ENCODE measurements at regions not wholly inside any gene's neighbourhood (a gene's known extent, or its start where the extent isn't known, plus 50 kb on each side); places are given as distances from the start of the nearest gene placed in this dataset.

DNA sequence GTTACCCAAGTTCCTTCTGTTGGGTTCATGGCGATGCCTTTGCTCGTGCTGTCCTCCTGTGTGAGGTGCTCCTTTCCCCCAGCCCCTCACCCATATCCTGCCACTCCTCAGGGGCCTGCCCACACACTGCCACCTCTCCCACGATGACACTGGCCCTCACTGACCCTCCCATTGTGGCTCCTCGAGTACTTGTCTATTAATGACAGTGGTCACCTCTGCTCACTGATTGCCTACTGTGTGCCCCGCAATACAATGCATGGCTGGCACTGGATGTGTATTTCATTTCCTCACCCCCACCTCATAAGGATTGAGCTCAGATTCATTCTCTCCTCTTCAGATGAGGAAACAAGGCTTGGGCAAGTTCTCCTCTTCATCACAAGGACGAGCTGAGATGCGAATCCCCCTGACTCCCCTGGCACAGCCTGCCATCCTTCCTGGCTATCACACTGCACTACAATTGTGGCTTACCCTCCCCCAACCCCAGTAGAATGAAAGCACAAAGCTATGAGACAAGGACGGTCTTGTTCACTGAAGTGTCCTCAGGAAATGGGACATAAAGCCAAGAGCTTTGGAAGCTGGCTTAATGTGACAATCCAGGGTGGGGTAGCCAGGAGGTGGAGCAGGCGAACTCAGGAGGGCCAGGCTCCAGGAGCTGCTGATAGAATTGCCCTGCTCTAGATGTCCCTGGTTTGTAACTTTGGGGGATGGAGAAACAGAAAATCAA, 93.9 kb upstream of the RAB12 start:
- no peak overlapping the region for H3K4me2 ChIP-seq (ENCODE audit: low read length)

More for the DNA sequence above, 93.9 kb upstream of the RAB12 start:
- Histone ChIP-seq H3K27me3 (ENCODE audit: insufficient read depth, low read length) (0 out of 2 replicates have a peak, but pooled peaks cover 8% of the 10 kb centered on the region), H3K9me3 (ENCODE audit: control insufficient read depth in 1 of 2, insufficient read depth in 1 of 2, low read depth in 1 of 2, low read length in 2 of 2) (no peaks in the 10 kb centered on the region), H4K20me1 (ENCODE audit: insufficient read depth) (no peaks in the 10 kb centered on the region), H3K9me2 (ENCODE audit: insufficient read depth) (no peaks in the 10 kb centered on the region), H3K27ac (ENCODE audit: low read depth, low read length) (no peak overlapping the region), H3K9ac (ENCODE audit: low read length) (no peak overlapping the region), H3K4me3 (replicated peaks in 1 of 2; ENCODE audit: low read depth in 1 of 2, low read length in 2 of 2) (no peak overlapping the region), H3K79me2 (ENCODE audit: insufficient read depth, low read length) (no peaks in the 10 kb centered on the region), H3K36me3 (ENCODE audit: control insufficient read depth in 1 of 2, insufficient read depth in 2 of 2, low read length in 2 of 2) (no peaks in the 10 kb centered on the region), H3K4me1 (ENCODE audit: control insufficient read depth in 1 of 2, insufficient read depth in 2 of 2, low read length in 2 of 2) (peaks cover 0 to 7% of the 10 kb centered on the region in 2 experiments; a peak in 2 of 4 replicates), H2AFZ (ENCODE audit: low read depth, low read length, poor library complexity, severe bottlenecking) (no peak overlapping the region)
- ChIA-PET RAD21 (ENCODE audit: low non-redundant PET in 1 of 2, low total read pairs in 2 of 2, uncharacterized antibody in 2 of 2, unreplicated experiment in 2 of 2) (no interaction called here), CTCF (no interaction called here), POLR2A (no interaction called here)
- DNase-seq (ENCODE audit: low read depth, low spot score) (no peak), ATAC-seq (no peak)
- no peak for TF ChIP-seq ZNF274 (IDR thresholded peaks at IDR 0.05; ENCODE audit: low read depth, low read length)
- TF ChIP-seq RAD21 (IDR thresholded peaks at IDR 0.05; ENCODE audit: low read depth) = no peak
- no peak for TF ChIP-seq SRF (IDR thresholded peaks at IDR 0.05; ENCODE audit: low read depth)
- no peak for TF ChIP-seq CBX3 (IDR thresholded peaks at IDR 0.05; ENCODE audit: low read depth)
- no peak for TF ChIP-seq REST (IDR thresholded peaks at IDR 0.05; ENCODE audit: low read depth)
- TF ChIP-seq ZFX (IDR thresholded peaks at IDR 0.05) = no peak
- TF ChIP-seq CTCF (IDR thresholded peaks at IDR 0.05 in 2 of 3, conservative IDR thresholded peaks at IDR 0.05 in 1 of 3; ENCODE audit: borderline replicate concordance in 1 of 3, insufficient read depth in 1 of 3, low read depth in 2 of 3, low read length in 2 of 3) = no peak
- no peak for TF ChIP-seq SP1 (IDR thresholded peaks at IDR 0.05; ENCODE audit: low read depth)
- no peak for TF ChIP-seq JUND (IDR thresholded peaks at IDR 0.05)
- TF ChIP-seq FOSL1 (IDR thresholded peaks at IDR 0.05; ENCODE audit: low read depth) = no peak
- no peak for TF ChIP-seq YY1 (IDR thresholded peaks at IDR 0.05; ENCODE audit: extremely low read depth, insufficient replicate concordance, low read depth, low read length)
- TF ChIP-seq, protein P1, sequence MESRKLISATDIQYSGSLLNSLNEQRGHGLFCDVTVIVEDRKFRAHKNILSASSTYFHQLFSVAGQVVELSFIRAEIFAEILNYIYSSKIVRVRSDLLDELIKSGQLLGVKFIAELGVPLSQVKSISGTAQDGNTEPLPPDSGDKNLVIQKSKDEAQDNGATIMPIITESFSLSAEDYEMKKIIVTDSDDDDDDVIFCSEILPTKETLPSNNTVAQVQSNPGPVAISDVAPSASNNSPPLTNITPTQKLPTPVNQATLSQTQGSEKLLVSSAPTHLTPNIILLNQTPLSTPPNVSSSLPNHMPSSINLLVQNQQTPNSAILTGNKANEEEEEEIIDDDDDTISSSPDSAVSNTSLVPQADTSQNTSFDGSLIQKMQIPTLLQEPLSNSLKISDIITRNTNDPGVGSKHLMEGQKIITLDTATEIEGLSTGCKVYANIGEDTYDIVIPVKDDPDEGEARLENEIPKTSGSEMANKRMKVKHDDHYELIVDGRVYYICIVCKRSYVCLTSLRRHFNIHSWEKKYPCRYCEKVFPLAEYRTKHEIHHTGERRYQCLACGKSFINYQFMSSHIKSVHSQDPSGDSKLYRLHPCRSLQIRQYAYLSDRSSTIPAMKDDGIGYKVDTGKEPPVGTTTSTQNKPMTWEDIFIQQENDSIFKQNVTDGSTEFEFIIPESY (IDR thresholded peaks at IDR 0.05; ENCODE audit: extremely low read depth, insufficient replicate concordance, low read length) = no peak
- TF ChIP-seq, protein P2, sequence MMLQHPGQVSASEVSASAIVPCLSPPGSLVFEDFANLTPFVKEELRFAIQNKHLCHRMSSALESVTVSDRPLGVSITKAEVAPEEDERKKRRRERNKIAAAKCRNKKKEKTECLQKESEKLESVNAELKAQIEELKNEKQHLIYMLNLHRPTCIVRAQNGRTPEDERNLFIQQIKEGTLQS (IDR thresholded peaks at IDR 0.05) = no peak
- no peak for TF ChIP-seq CEBPB (IDR thresholded peaks at IDR 0.05; ENCODE audit: low read depth)
- TF ChIP-seq POLR2A (IDR thresholded peaks at IDR 0.05; ENCODE audit: borderline replicate concordance, extremely low read depth, insufficient read depth, insufficient read length) = no peak
- no peak for TF ChIP-seq EZH2 (IDR thresholded peaks at IDR 0.05)
- TF ChIP-seq ELF1 (IDR thresholded peaks at IDR 0.05; ENCODE audit: borderline replicate concordance, low read depth) = no peak
- no peak for TF ChIP-seq TCF7L2 (IDR thresholded peaks at IDR 0.05; ENCODE audit: borderline replicate concordance, extremely low read depth, insufficient read depth, insufficient read length)
- no peak for TF ChIP-seq EZH2phosphoT487 (IDR thresholded peaks at IDR 0.05; ENCODE audit: borderline replicate concordance)
- TF ChIP-seq, protein P3, sequence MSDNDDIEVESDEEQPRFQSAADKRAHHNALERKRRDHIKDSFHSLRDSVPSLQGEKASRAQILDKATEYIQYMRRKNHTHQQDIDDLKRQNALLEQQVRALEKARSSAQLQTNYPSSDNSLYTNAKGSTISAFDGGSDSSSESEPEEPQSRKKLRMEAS (IDR thresholded peaks at IDR 0.05) = no peak
- BruUV-seq (replicated peaks) = no TSS peak
- intact Hi-C loops (cut with micrococcal nuclease) = no loop called here
